Activated CD4-positive, alpha-beta T cell treated with anti-CD3 and anti-CD28 coated beads, Interleukin-2, Interleukin-6, amounts not matched to agents 100 ng/mL and 50 ng/mL, durations not matched to agents 16 hours and 8 hours (primary cell): ENCODE measurements at regions not wholly inside any gene's neighbourhood (a gene's known extent, or its start where the extent isn't known, plus 50 kb on each side); places are given as distances from the start of the nearest gene placed in this dataset.
"Not testable (repeated sequence)": the region's sequence is repeated elsewhere in the genome, so short reads cannot be mapped to it uniquely, and the experiment has no call there.

Source experiments
- DNase-seq: peaks from one replicate; pipeline ENCODE4 v3.0.0-alpha.2; 2020

DNA sequence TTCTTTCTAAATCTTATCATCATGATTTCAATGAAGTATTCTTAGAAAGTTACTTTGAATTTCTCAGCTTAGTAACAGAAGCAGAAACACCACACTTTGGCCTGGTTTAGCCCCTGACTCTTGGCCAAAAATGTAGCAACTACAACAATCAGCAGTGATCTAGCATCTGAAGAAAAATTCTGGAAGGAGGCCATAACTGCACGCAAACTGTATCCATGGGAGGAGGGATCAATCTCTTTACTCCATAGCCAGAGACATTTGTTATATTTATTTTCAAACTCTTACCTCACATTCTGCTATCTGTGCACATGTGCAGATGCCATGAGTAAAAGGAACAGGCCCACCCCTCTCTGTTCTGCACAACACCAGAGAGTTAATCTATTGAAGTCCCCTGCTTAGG is 251.0 kb upstream of the P2RY1 start:
- DNase-seq, result no peak

DNA sequence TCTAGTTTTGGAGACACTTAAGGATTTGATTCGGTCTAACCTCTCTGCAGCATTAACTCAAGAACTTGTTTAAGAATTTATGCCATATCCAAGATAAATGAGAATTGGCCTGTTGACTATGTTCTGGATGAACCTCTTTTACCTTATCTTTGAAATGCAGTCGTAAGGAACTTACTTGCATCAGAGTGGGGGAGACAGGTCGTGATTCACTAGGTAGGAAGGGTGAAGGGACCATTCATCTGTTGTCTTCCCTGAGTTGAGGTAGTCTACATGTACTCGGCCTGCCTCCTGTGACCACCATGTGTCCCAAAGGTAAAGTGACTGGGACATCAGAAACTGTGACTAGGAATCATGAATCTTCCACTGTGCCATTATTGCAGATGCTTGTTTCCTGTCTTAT is 248.0 kb upstream of the P2RY1 start:
- no peak for DNase-seq

DNA sequence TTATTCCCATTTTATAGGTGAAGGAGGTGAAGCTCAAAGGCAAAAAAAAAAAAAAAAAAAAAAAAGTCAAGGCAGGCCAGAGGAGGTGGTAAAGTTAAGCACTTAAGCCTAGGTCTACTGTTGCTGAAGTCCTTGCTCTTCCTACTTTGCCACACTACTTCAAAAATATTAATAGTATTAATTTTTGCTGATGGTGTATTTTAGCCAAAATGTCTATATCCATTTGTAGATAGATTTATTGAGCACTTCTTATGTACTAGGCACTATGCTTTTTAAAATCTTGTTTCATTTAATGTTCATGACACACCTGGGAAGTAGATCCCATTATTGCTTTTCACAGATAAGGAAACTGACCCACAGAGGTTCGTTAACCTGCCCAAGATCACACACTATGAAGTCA is 247.1 kb upstream of the P2RY1 start:
- no peak for DNase-seq

DNA sequence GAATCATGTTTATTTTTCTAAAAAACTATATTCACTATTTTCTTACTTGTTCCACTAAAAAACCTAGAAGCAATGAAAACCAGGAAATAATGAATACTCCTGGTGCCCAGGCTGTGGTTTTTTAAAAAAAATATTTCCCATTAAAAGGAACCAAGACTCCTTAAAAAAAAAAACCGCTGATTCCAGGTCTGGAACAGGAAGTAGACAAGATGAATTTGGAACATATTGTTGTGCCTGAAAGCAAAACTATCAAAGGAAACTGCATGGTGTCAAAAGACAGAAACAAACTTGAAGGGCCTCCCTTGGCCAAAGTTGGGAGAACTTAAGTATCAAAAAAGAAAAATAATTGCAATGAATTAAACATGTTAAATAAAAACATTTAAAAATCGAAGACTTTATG is 245.3 kb upstream of the P2RY1 start:
- no peak for DNase-seq

DNA sequence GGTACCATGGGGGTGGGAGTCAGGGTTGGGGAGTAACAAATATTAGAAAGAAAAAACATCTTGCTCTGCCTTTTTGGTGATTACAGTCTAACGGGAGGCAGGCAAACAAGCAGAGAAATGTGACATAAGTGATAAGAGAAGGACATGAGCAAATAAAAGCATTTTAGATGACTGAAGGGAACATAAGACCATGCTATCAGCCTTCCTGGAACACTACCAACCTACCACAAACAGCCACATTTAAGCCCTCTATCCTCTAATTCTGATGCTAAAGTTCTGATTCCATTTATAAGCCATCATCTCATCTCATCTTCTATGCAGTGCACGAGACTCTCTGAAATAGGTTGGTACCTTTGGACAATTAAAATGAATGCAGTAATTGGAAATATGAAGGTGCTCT is 243.4 kb upstream of the P2RY1 start:
- no peak for DNase-seq

DNA sequence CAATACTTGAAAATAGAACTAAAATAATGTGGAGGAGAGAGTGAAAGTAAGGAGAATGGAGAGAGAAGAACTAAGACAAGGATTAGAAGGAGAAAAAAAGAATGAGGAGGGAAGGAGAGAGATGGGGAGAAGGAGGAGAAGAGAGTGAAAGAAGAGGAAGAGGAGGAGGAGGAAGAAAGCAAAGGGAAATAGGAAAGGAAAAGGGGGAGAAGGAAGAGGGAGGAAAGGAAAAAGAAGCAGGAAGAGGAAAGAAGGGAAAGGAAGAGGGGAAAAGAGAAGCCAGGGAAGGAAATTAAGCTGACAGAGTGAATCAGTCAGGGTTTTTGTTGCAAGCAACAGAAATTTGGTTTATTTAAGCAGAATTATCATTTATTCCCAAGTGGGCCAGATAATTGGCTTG is 241.7 kb upstream of the P2RY1 start:
- no peak for DNase-seq

DNA sequence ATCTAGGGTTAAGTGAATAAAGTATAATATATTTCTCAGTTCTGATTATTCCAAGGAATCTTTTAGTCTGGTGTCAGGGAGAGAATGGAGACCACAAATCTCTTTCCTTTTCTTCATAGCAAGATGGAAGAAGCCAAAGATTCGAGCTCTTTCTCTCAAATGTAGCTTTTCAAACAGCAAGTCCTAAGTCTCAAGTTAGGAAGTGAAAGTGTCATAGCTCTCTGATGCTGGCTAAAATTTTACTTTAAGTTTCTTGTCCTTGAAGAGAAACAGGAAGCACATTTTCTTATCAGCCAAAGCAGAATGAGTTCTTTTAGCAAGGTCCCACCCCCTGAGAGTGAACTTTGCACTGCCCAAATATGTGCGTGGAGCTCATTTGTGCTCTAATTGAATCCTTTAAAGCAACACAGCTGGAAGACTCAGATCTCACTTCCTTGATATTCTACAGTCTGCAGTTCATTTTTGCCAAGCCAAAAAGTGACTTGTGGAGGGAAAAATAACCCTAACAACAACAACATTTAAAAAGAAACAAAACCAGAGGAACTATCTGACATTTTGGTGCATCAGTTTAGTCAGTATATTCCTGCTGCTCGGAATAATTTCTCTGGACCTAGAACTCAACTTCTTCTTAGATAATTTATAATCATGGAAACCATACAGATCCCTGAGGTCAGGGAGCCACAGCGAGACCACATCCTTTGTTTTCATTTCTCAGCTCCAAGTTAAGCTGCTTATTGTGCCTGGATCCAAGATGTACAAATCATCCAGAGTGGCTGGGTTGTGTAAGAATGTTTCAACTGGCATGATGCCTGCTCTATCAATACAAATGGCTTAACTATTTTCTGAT is 238.7 kb upstream of the P2RY1 start:
- DNase-seq, result no peak

DNA sequence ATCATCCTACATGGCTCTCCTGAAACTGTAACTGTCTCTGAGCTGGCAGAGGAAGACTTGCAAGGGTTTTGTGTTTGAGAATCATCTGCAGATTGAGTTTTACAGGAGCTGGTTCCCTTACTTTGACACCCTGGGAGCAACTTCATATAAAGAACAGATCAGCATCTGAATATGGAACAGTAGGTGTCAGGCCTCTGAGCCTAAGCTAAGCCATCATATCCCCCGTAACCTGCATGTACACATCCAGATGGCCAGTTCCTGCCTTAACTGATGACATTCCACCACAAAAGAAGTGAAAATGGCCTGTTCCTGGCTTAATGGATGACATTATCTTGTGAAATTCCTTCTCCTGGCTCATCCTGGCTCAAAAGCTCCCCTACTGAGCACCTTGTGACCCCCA is 238.1 kb upstream of the P2RY1 start:
- DNase-seq, result not testable (repeated sequence)

DNA sequence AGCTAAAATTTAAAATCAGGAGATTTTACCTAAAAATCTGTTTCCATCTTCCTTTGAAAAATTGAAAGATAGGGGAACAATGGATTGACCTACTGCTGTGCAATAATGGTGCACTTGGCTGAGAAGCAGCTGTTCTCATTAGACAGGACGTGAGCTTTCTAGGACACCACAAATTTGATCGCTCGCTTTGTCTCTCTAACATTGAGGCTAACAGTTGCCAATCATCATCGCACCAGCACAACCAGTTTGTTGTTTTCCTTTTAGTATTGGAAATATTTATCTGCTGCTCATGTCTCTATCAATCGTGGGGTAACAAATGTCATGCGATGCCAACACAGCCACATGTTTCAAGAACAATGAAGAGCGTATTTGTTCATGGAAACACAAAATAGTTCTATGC is 228.8 kb upstream of the P2RY1 start:
- DNase-seq, result no peak

DNA sequence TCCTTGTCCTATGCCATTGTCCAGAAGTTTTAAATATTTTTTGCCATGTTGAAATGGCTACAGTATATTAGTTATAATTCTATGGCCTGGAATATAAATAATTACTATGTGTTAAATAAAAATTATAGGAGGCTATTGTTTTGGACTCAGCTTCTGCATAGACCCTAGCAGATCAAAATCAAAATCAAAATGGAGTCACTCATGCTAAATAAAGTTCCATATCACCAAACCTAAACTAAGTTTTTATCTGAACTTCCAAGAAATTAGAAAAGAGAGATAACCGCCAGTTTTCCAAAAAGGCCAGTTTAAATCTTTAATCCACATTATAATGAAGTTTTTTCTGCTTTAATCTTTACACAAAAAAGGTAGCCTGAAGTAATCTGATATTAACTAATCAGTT is 227.8 kb upstream of the P2RY1 start:
- no peak for DNase-seq

DNA sequence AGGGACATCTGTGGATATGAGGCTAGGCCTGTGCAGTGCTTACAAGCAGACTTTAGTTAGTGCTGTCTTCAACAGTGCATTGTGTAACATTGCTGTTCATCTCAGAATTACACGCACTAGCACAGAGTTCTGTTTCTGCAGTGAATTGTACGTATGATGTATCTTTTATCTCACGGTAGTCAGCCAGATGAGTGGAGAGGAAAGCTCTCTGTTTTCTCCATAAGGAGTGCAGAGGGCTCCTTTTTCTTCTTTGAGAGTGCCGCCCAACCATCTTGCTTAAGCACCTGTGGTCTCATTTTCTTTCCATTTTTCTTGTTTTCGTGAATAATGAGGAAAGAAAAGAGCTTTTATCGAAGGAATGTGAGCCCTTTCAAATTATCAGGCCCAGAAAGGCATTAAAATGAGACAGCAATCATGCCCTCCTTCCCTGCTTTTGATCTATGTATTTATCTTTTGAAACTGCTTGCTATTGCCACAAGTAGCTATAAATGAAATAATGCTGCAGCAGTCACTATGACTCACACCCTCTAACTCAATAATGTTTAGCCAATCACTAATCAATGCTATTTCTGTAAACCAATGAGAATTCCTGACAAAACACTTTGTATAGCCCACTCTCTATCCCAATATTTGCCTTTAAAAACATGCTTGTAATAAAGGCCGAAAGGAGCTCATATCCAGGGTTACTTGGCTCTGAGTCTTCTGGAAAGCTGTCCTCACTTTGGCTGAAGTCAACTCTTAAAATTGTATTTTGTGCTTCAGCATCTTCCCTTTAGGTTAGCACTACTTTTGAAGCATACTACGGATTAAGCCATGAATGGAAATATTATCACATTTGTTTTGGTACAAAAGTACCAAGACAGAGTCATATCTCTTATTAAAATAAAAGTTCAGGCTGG is 226.0 kb upstream of the P2RY1 start:
- no peak for DNase-seq

DNA sequence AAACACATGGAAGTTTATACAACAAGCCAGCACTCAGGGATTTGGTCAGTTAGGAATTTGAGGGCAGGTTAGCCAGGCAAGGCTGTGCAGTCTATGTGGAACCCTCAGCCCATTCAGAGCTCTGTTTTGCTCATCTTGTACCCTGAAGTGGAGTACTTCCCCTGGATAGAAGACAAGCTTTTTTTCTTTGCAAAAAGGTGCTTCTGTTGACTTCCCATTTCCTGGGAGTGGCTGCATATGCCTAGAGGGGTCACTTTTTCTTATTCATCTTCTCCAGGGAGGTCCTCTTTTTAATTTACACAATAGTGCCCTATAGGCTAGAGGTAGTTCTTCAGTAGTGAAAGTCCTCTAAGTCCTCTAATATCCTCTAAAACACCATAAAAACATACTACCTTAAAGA is 225.0 kb upstream of the P2RY1 start:
- DNase-seq, result no peak

DNA sequence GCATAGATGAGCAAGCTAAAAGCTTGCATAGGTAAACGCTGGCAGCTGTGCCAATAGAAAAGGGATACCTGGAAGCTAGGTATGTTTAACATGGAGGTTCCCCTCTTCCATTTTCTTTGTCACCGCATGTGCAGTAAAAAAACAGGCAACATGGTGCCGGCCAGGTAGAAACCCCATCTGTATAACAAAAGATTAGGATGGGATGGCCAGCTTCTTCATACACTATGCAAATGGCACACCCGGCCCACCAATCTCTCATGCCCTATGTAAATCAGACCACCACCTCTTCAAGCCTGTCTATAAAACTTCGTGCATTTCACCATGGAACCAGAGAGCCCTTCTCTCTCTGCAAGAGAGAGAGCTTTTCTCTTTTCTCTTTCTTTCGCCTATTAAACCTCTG is 224.3 kb upstream of the P2RY1 start:
- DNase-seq, result no peak

DNA sequence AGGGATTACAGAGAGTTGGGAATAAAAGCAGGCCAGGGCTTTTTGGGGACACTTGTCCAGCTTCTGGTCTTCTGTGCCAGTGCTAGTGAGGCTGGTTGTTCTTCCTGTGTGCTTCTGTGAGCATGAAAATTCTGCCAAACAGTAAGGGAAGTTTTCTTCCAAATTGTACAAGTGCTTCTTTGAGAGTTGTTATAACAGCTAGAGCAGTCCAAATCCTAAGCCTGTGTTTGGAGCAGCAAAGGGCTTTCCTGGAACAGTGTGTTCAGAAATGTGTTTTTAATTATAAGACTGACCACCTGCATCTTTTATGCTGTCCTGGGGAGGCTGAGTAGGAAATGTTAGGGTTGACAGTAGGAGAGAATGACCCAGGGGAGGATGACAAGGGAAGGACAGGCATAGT is 223.0 kb upstream of the P2RY1 start:
- no peak for DNase-seq

DNA sequence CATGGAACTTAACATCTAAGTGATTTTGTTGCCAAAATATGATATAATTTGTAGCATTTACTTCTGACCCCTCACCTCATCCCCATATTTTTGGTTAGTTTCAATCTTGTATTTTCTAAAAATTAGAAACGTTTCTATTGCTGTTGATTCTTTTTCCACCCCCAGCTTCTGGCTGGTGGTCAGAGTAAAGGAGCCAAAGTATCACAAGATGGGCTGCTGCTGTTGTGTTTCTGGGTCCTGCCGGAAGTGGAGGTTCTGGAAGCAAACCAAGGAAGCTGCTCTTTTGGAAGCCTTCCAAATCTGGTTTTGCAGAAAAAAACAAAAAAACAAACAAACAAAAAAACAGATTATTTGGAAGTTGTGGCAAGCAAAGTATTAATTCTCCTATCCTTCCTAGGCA is 221.1 kb upstream of the P2RY1 start:
- no peak for DNase-seq

DNA sequence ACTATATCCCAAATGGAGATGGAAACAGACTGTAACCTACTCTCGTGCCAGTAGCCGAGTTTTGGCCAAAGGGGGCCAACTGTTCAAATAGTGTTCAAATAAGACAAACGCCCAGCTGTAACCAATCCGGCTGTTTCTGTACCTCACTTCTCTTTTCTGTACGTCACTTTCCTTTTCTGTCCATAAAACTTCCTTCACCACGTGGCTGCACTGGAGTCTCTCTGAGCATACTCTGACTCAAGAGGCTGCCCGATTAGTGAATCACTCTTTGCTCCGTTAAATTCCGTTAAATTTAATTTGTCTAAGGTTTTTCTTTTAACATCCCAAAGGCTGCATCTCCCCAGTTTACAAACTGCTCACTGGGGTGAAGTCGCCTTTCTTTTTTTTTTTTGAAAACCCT is 219.2 kb upstream of the P2RY1 start:
- no peak for DNase-seq

DNA sequence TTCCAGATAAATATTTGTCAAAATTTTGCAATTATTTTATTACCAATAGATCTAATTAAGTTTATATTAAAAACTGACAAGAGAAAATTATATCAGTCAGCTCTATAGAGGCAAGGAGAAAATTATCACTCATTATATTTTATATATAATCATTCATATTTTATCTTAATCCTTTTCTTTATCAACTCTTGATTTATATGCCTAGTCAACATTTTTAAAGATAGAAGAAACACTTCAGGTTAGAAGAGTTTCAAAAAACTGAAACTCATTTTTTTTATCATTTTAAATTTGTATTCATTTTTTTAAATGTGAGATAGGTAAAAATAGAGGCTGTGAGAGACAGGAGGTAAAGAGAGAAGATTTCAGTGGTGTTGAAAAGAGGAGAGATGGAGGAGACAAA is 217.3 kb upstream of the P2RY1 start:
- no peak for DNase-seq

DNA sequence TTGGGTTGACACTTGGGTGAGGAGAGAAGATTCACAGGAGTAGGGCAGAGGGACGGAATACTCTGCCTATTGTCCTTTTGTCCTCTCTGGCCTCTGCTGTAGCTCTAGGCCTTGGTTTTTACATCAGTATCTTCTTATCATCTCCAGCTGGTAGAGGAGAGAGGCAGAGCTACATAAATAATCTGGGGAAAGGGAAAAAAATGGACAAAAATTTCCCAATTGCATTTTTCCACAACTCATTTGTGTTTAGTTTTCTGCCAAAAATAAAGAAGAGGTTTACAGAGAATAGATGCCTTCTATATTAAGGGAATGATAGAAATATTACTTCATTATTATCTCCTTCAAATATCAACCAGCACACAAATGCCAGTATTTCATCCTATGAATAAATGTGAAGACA is 216.4 kb upstream of the P2RY1 start:
- DNase-seq, result no peak

DNA sequence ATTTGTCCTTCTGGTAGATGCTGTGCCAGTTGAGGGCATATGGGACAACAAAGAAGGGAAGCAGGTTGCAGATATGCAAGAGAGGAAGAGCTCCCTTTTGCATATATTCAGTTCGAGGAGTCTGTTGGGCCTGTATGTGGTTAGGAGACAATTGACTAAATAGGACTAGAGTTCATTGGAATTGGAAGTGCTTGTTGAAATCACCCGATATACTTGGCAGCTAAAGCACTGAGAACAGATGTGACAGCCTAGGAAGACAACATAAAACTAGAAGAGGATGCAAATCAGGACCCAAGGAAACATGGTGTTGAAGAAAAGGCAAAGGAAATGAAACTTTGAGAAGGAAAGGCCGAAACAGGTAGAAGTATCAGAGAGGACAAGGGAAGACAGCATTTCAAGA is 215.2 kb upstream of the P2RY1 start:
- DNase-seq, result no peak

DNA sequence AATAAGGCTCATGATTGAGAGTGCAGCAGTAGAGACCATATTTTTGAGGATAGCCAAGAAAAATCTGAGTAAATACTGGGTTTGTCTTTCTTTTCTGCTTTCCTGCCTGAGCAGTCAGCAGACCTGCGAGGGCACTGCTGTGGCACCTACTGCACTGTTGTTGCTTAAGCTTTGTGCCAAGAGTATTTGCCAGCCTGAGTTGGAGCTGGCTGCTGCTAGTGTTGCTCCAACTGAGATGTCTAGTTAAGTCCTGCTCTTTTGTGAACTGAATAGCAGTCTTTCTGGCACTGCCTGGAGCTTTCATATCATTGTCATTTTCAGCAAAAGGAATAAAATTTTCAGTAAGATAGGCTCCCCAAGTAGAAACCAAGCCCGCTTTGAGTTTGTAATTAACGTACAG is 214.5 kb upstream of the P2RY1 start:
- DNase-seq, result no peak

DNA sequence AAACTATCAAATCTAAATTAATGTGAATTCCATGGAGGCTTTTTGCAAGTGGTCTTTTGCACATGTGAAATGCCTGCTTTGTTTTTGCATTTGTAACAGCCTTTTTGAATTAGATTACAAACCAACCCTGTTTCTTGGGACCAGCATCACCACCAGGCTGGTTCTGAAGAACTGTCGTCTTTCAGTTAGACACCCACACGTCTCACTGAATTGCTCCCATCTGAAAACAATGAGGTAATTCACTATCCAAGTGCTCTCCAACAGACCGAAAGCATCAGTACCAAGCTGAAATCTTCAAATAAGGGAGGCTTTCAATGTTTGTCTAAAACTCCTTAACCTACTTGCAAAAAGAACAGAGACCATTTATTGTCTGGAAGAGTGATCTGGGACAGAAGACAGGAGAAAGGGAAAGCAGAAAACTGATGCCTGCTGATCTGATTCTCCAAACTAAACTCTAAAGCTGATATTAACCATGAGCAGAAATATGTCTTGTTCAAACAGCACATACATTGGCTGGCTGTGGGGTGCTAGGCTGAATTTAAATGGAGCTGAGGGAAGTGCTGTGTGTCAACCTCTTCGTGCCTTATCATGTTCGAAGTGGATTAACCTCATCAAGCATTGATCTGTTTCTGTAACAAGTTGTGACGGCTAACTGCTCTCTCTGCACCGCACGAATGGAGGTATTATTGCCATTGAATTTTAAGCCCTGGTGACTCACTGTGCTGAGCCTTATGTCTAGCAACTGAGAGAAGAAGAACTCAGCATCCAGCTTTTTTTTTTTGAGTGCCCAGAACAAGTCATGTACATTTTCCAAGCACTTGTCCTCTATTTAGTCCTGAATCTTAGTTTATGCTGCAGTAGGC is 213.7 kb upstream of the P2RY1 start:
- DNase-seq, result no peak

DNA sequence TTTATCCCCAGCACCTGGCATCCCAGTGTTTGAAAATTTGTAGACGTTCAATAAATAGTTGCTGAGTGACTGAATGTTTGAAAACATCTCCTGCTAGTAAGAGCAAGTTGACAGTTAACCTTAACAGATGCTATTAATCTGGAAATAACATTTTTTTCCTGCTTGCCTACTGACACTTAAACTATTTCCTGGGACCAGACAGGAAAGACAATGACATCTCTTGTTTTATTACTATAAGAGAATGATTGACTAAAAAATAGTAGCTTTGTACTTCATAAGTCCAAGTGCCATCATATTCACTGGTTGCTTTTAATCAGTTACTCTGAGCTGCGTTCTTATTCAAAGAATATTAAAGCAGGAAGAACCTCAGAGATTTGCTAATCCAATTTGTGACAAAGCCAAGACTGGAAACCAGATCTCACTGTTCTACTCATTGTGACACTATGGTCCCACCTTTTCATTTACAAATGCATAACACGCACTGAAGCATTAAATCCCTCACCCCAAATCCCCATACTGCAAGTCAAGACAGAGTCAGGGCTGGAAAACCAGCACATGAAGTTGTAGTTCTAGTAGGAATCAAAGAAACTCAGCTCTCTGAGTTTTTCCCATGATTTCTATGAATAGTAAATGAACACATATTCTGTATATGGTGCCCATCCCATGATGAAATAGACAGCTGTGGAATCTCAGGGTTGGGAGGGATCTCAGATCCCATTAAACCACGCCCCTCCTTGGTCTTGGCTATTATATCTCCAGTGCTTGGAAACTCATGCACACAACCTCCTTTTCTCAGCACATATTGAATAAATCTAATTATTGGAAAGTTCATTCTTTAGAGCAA is 212.7 kb upstream of the P2RY1 start:
- no peak for DNase-seq

DNA sequence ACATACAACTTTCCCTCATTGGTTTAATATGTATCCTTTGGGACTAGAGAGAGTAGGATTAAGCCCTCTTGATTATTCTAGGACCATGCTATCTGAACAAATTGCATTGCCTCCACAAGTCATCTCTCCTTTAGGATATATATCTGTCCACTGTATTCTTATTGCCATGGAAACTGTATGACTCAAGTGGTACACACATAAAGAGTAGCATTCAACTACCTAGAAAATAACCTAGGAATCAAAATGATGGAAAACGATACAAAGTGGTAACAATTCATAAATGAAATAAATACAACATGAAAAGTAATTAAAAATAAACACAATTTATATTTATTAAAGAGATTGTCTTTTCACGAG is 212.1 kb upstream of the P2RY1 start:
- DNase-seq, result no peak
